ENCODE measurements at regions not wholly inside any gene's neighbourhood (a gene's known extent, or its start where the extent isn't known, plus 50 kb on each side); places are given as distances from the start of the nearest gene placed in this dataset.
"Not testable (repeated sequence)": the region's sequence is repeated elsewhere in the genome, so short reads cannot be mapped to it uniquely, and the experiment has no call there.

GRCh38 chr6:94562846-94563245 lies 1014.5 kb upstream of the MANEA start:
- no peak for DNase-seq (ENCODE audit: low read depth)
- no peak for TF ChIP-seq CTCF (IDR thresholded peaks at IDR 0.05; ENCODE audit: low read depth, low read length, missing control alignments)
- no peak overlapping the region for H3K4me3 ChIP-seq (ENCODE audit: low read depth, low read length)

- no peak for TF ChIP-seq CTCF (IDR thresholded peaks at IDR 0.05; ENCODE audit: low read depth, low read length, missing control alignments)
- no peak for DNase-seq (ENCODE audit: low read depth)
- H3K4me3 ChIP-seq (ENCODE audit: low read depth, low read length), result no peak overlapping the region
Observed at GRCh38 chr6:94559829-94560537, 1017.4 kb upstream of the MANEA start.

GRCh38 chr6:94557207-94557606 lies 1020.1 kb upstream of the MANEA start:
- DNase-seq (ENCODE audit: low read depth); H3K4me3 ChIP-seq (ENCODE audit: low read depth, low read length): not testable (repeated sequence)

- DNase-seq (ENCODE audit: low read depth), result no peak
- TF ChIP-seq CTCF (IDR thresholded peaks at IDR 0.05; ENCODE audit: low read depth, low read length, missing control alignments), result no peak
- no peak overlapping the region for H3K4me3 ChIP-seq (ENCODE audit: low read depth, low read length)
Observed at GRCh38 chr6:94548201-94548600, 1029.1 kb upstream of the MANEA start.

GRCh38 chr6:94535798-94536197 lies 1041.5 kb upstream of the MANEA start:
- no peak for DNase-seq (ENCODE audit: low read depth)
- no peak for TF ChIP-seq CTCF (IDR thresholded peaks at IDR 0.05; ENCODE audit: low read depth, low read length, missing control alignments)
- no peak overlapping the region for H3K4me3 ChIP-seq (ENCODE audit: low read depth, low read length)

GRCh38 chr6:94511502-94512088 lies 1065.7 kb upstream of the MANEA start:
- H3K4me3 ChIP-seq (ENCODE audit: low read depth, low read length), result no peak overlapping the region
- TF ChIP-seq CTCF (IDR thresholded peaks at IDR 0.05; ENCODE audit: low read depth, low read length, missing control alignments), result no peak
- no peak for DNase-seq (ENCODE audit: low read depth)

GRCh38 chr6:94510877-94511276 lies 1066.5 kb upstream of the MANEA start:
- TF ChIP-seq CTCF (IDR thresholded peaks at IDR 0.05; ENCODE audit: low read depth, low read length, missing control alignments), result no peak
- no peak for DNase-seq (ENCODE audit: low read depth)
- no peak overlapping the region for H3K4me3 ChIP-seq (ENCODE audit: low read depth, low read length)

Measured in GM12864 (cell line).